B cell (primary cell): ENCODE measurements at regions not wholly inside any gene's neighbourhood (a gene's known extent, or its start where the extent isn't known, plus 50 kb on each side); places are given as distances from the start of the nearest gene placed in this dataset.

Experiments
- ATAC-seq: fragments of 200-7000 bp; cut with Tn5 transposase; one replicate; pipeline ENCODE4 v1.10.0; 2021; ENCODE audit warnings: low read depth, mild to moderate bottlenecking, moderate number of reproducible peaks, moderate library complexity
- CTCF ChIA-PET: fragments of 350-600 bp; sonication (Branson Sonifier 250); formaldehyde crosslinking; loops from one replicate; lab custom pipeline; 2021; ENCODE audit warnings: antibody characterized with exemption, inconsistent platforms; lab: Charles Lee
- POLR2A ChIA-PET: fragments of 350-600 bp; sonication (Branson Sonifier 250); formaldehyde crosslinking; loops from one replicate; lab custom pipeline; 2021; ENCODE audit warnings: antibody characterized with exemption; lab: Charles Lee
- DNase-seq: peaks from one replicate; pipeline ENCODE4 v3.0.0; 2013
- H2AFZ ChIP-seq: 2 replicates; pipeline ENCODE4 v1.6.1; 2012; ENCODE audit warnings: mild to moderate bottlenecking, low read depth, low read length; ENCODE audit not compliant: insufficient read depth, poor library complexity, severe bottlenecking
- H3K27ac ChIP-seq, 2 donors: 1 replicate in 1 of 2; 2 replicates in 1 of 2; pipeline ENCODE4 v1.5.1; 2012 to 2013; ENCODE audit warnings: low read length in 2 of 2, mild to moderate bottlenecking in 2 of 2, moderate library complexity in 1 of 2
- H3K27me3 ChIP-seq, 4 experiments: fragments of 200-600 bp in 1 of 4; sonication (generic) in 1 of 4; replicated peaks in 1 of 4; 1 replicate in 2 of 4; 2 replicates in 2 of 4; pipeline versions ENCODE4 v1.6.1 to v1.7.0; 2013 to 2016; ENCODE audit warnings: low read length in 3 of 4, mild to moderate bottlenecking in 2 of 4, mixed read lengths in 1 of 4, moderate library complexity in 1 of 4; ENCODE audit not compliant: insufficient read depth in 4 of 4, control insufficient read depth in 3 of 4; ENCODE audit errors: control extremely low read depth in 1 of 4
- H3K36me3 ChIP-seq, 2 experiments: replicated peaks in 1 of 2; 1 replicate in 1 of 2; 2 replicates in 1 of 2; pipeline versions ENCODE4 v1.6.1 to v1.7.1; 2013; ENCODE audit warnings: low read length in 1 of 2; ENCODE audit not compliant: insufficient read depth in 2 of 2, control insufficient read depth in 1 of 2; ENCODE audit errors: control extremely low read depth in 1 of 2, extremely low read depth in 1 of 2
- H3K4me1 ChIP-seq, 2 donors: fragments of 200-600 bp in 1 of 2; sonication (generic) in 1 of 2; 1 replicate in 1 of 2; 2 replicates in 1 of 2; pipeline versions ENCODE4 v1.5.1 to v1.6.1; 2013 to 2017; ENCODE audit warnings: low read length in 2 of 2; ENCODE audit not compliant: control insufficient read depth in 2 of 2, insufficient read depth in 2 of 2
- H3K4me2 ChIP-seq: replicated peaks from 2 replicates; pipeline ENCODE3; 2012; ENCODE audit warnings: mild to moderate bottlenecking, low read depth, low read length; ENCODE audit not compliant: poor library complexity, severe bottlenecking
- H3K4me3 ChIP-seq, 5 experiments: fragments of 200-600 bp in 1 of 5; sonication (generic) in 1 of 5; 1 replicate in 3 of 5; 2 replicates in 2 of 5; pipeline versions ENCODE4 v1.5.1 to v1.7.0; 2011 to 2016; ENCODE audit warnings: low read length in 4 of 5, mild to moderate bottlenecking in 4 of 5, low read depth in 2 of 5, control low read depth in 1 of 5, moderate library complexity in 1 of 5; ENCODE audit not compliant: insufficient read depth in 1 of 5; ENCODE audit errors: control extremely low read depth in 1 of 5, extremely low read depth in 1 of 5
- H3K79me2 ChIP-seq: fragments of 200-600 bp; sonication (generic); one replicate; pipeline ENCODE4 v1.6.0; 2016; ENCODE audit warnings: low read length; ENCODE audit not compliant: control insufficient read depth, insufficient read depth
- H3K9ac ChIP-seq: fragments of 200-600 bp; sonication (generic); 2 replicates; pipeline ENCODE4 v1.6.1; 2017; ENCODE audit warnings: mild to moderate bottlenecking, low read length, moderate library complexity
- H3K9me3 ChIP-seq, 3 donors: one replicate each; pipeline versions ENCODE4 v1.6.1 to v1.7.1; 2013; ENCODE audit warnings: low read length in 2 of 3; ENCODE audit not compliant: control insufficient read depth in 2 of 3, insufficient read depth in 1 of 3; ENCODE audit errors: control extremely low read depth in 1 of 3
- H4K20me1 ChIP-seq: 2 replicates; pipeline ENCODE4 v1.6.0; 2012; ENCODE audit warnings: mild to moderate bottlenecking, low read length; ENCODE audit not compliant: insufficient read depth, control insufficient read depth, poor library complexity, severe bottlenecking
- H3K27ac Mint-ChIP-seq: one replicate; pipeline ENCODE4 v1.8.0; 2021; ENCODE audit warnings: mixed read lengths
- H3K27me3 Mint-ChIP-seq: one replicate; pipeline ENCODE4 v1.8.0; 2021; ENCODE audit warnings: mixed read lengths
- H3K4me1 Mint-ChIP-seq: one replicate; pipeline ENCODE4 v1.8.0; 2021; ENCODE audit warnings: mixed read lengths
- H3K4me3 Mint-ChIP-seq: one replicate; pipeline ENCODE4 v1.8.0; 2021; ENCODE audit warnings: mixed read lengths
- H3K9me3 Mint-ChIP-seq: one replicate; pipeline ENCODE4 v1.8.0; 2022; ENCODE audit warnings: mixed read lengths; ENCODE audit not compliant: insufficient read depth
- EZH2 ChIP-seq: IDR thresholded peaks from 2 replicates; pipeline ENCODE4 v1.6.1; 2012; ENCODE audit warnings: borderline replicate concordance, low read depth, mild to moderate bottlenecking, moderate library complexity, low read length; ENCODE audit not compliant: insufficient read depth, poor library complexity, severe bottlenecking
- WGBS: methylation state at CpG from one replicate; pipeline ENCODE4 v1.1.5; 2013; ENCODE audit warnings: missing lambda C conversion rate; ENCODE audit not compliant: insufficient coverage; 5-methylcytosine and 5-hydroxymethylcytosine counted together
- intact Hi-C: fragments of 100-400 bp; cut with micrococcal nuclease; formaldehyde crosslinking; loops from one replicate; pipeline ENCODE4 v1.10.0; 2022
- TF ChIP-seq, protein P1 (sequence below): fragments of 200-600 bp; IDR thresholded peaks from one replicate; pipeline ENCODE4 v1.8.0; 2022; ENCODE audit warnings: antibody characterized with exemption, mild to moderate bottlenecking

DNA sequence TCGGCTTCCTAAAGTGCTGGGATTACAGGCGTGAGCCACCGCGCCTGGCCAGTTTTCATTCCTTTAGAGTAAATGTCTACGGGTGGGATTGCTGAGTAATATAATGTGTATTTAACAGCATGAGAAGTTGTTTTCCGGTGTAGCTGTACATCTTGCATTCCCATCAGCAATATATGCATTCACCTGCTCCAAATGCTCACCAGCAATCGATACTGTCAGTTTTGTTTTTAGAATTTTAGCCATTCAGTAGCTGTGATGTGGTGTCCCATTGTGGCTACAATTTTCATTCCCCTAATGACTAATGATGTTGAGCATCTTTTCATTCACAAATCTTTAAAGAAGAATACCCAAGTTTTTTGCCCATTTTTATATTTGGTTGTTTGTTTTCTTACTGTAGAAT, 134.8 kb upstream of the RGMA start:
- Histone ChIP-seq H3K79me2 (no peaks in the 10 kb centered on the region), H3K4me3 (no peak overlapping the region), H3K36me3 (no peaks in the 10 kb centered on the region), H3K27me3 (no peaks in the 10 kb centered on the region), H4K20me1 (no peaks in the 10 kb centered on the region), H3K9me3 (no peaks in the 10 kb centered on the region), H3K9ac (no peak overlapping the region), H3K4me1 (no peaks in the 10 kb centered on the region), H2AFZ (no peak overlapping the region), H3K27ac (no peak overlapping the region), H3K4me2 (no peak overlapping the region)
- TF ChIP-seq EZH2 = no peak
- TF ChIP-seq, protein P1, sequence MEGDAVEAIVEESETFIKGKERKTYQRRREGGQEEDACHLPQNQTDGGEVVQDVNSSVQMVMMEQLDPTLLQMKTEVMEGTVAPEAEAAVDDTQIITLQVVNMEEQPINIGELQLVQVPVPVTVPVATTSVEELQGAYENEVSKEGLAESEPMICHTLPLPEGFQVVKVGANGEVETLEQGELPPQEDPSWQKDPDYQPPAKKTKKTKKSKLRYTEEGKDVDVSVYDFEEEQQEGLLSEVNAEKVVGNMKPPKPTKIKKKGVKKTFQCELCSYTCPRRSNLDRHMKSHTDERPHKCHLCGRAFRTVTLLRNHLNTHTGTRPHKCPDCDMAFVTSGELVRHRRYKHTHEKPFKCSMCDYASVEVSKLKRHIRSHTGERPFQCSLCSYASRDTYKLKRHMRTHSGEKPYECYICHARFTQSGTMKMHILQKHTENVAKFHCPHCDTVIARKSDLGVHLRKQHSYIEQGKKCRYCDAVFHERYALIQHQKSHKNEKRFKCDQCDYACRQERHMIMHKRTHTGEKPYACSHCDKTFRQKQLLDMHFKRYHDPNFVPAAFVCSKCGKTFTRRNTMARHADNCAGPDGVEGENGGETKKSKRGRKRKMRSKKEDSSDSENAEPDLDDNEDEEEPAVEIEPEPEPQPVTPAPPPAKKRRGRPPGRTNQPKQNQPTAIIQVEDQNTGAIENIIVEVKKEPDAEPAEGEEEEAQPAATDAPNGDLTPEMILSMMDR = no peak
- no peak overlapping the region for H3K4me3 Mint-ChIP-seq
- H3K9me3 Mint-ChIP-seq = no peaks in the 10 kb centered on the region
- H3K4me1 Mint-ChIP-seq = no peaks in the 10 kb centered on the region
- intact Hi-C loops = no loop called here
- WGBS = no CpG with 5 or more reads among the region's 7 CpGs
- peaks cover 4% of the 10 kb centered on the region for H3K27me3 Mint-ChIP-seq
- H3K27ac Mint-ChIP-seq = no peak overlapping the region
- ATAC-seq (no peak), DNase-seq (no peak)
- POLR2A ChIA-PET = no interaction called here
- CTCF ChIA-PET = no interaction called here

DNA sequence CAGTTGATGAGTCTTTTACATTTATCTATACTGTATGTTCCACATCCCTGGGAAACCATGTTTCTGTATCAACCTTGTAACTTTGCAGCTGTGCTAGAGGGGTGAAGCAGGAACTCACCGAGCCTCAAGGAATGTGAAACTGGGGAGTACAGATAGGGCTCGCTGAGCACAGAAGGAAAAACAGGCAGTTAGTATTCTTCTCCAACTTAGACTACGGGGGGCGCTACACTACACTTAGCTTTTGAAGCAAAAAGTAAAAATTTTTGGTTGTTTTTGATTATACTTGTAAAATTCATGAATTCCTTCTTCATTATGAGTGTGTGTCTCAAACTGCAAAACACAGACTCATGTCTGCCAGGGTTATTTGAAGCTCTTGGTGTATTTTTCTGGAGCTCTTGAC, 132.7 kb upstream of the RGMA start:
- Mint-ChIP-seq H3K27me3 (peaks cover 4% of the 10 kb centered on the region), H3K9me3 (no peaks in the 10 kb centered on the region), H3K4me1 (no peaks in the 10 kb centered on the region), H3K27ac (no peak overlapping the region), H3K4me3 (no peak overlapping the region)
- POLR2A ChIA-PET = no interaction called here
- H3K27me3 ChIP-seq = no peaks in the 10 kb centered on the region
- H2AFZ ChIP-seq = no peak overlapping the region
- H3K79me2 ChIP-seq = no peaks in the 10 kb centered on the region
- intact Hi-C loops = no loop called here
- H4K20me1 ChIP-seq = no peaks in the 10 kb centered on the region
- H3K4me1 ChIP-seq = no peaks in the 10 kb centered on the region
- no peak for ATAC-seq
- 80% methylated on average over 1 of the region's 4 CpGs for WGBS
- TF ChIP-seq EZH2 = no peak
- TF ChIP-seq, protein P1 = no peak
- no peaks in the 10 kb centered on the region for H3K36me3 ChIP-seq
- H3K4me3 ChIP-seq = no peak overlapping the region
- no peak overlapping the region for H3K4me2 ChIP-seq
- no peak overlapping the region for H3K9ac ChIP-seq
- no peak for DNase-seq
- H3K27ac ChIP-seq = no peak overlapping the region
- CTCF ChIA-PET = no interaction called here
- no peaks in the 10 kb centered on the region for H3K9me3 ChIP-seq
